ENCODE measurements at regions not wholly inside any gene's neighbourhood (a gene's known extent, or its start where the extent isn't known, plus 50 kb on each side); places are given as distances from the start of the nearest gene placed in this dataset.

GRCh38 chr3:24832891-24833290 is 338.2 kb upstream of the THRB start:
- Histone ChIP-seq H3K27ac (ENCODE audit: low read length) (no peak overlapping the region), H3K4me3 (ENCODE audit: low read length) (no peak overlapping the region), H3K9me2 (ENCODE audit: insufficient read depth, low read length) (no peaks in the 10 kb centered on the region), H3K4me2 (ENCODE audit: low read length) (no peak overlapping the region), H3K27me3 (ENCODE audit: insufficient read depth, low read depth, low read length) (peaks cover 22% of the 10 kb centered on the region), H3F3A (ENCODE audit: insufficient read depth, low read length, poor library complexity, severe bottlenecking) (no peaks in the 10 kb centered on the region), H3K36me3 (ENCODE audit: insufficient read depth, low read length) (no peaks in the 10 kb centered on the region), H3K9me3 (ENCODE audit: low read length) (no peaks in the 10 kb centered on the region), H3K79me2 (replicated peaks; ENCODE audit: insufficient read depth, low read length) (no peaks in the 10 kb centered on the region), H2AFZ (ENCODE audit: low read depth, low read length) (no peak overlapping the region), H3K9ac (ENCODE audit: low read length) (no peak overlapping the region), H4K20me1 (ENCODE audit: insufficient read depth) (no peaks in the 10 kb centered on the region)
- TF ChIP-seq REST (IDR thresholded peaks at IDR 0.05; ENCODE audit: borderline replicate concordance) (no peak), TAF1 (IDR thresholded peaks at IDR 0.05; ENCODE audit: low read depth) (no peak), EZH2 (IDR thresholded peaks at IDR 0.05; ENCODE audit: borderline replicate concordance, insufficient read depth, low read length, poor library complexity, severe bottlenecking) (no peak), MXI1 (conservative IDR thresholded peaks at IDR 0.05; ENCODE audit: poor library complexity, severe bottlenecking) (no peak), EP300 (conservative IDR thresholded peaks at IDR 0.05; ENCODE audit: poor library complexity, severe bottlenecking) (no peak), CTCF (IDR thresholded peaks at IDR 0.05; ENCODE audit: poor library complexity, severe bottlenecking) (no peak), RAD21 (conservative IDR thresholded peaks at IDR 0.05) (no peak), POLR2AphosphoS5 (IDR thresholded peaks at IDR 0.05) (no peak), SMC3 (conservative IDR thresholded peaks at IDR 0.05; ENCODE audit: poor library complexity) (no peak)

GRCh38 chr3:24834442-24834841 is 339.8 kb upstream of the THRB start:
- no peak overlapping the region for H3K9ac ChIP-seq (ENCODE audit: low read length)
- H4K20me1 ChIP-seq (ENCODE audit: insufficient read depth): no peaks in the 10 kb centered on the region
- no peak overlapping the region for H3K4me3 ChIP-seq (ENCODE audit: low read length)

More at GRCh38 chr3:24834442-24834841, 339.8 kb upstream of the THRB start:
- Histone ChIP-seq H3K27ac (ENCODE audit: low read length) (no peak overlapping the region), H3K9me3 (ENCODE audit: low read length) (no peaks in the 10 kb centered on the region), H3K79me2 (replicated peaks; ENCODE audit: insufficient read depth, low read length) (no peaks in the 10 kb centered on the region), H3K4me2 (ENCODE audit: low read length) (no peak overlapping the region), H3K36me3 (ENCODE audit: insufficient read depth, low read length) (no peaks in the 10 kb centered on the region), H2AFZ (ENCODE audit: low read depth, low read length) (no peak overlapping the region), H3K9me2 (ENCODE audit: insufficient read depth, low read length) (no peaks in the 10 kb centered on the region), H3F3A (ENCODE audit: insufficient read depth, low read length, poor library complexity, severe bottlenecking) (no peaks in the 10 kb centered on the region), H3K27me3 (ENCODE audit: insufficient read depth, low read depth, low read length) (peaks cover 21% of the 10 kb centered on the region)
- TF ChIP-seq SMC3 (conservative IDR thresholded peaks at IDR 0.05; ENCODE audit: poor library complexity) (no peak), REST (IDR thresholded peaks at IDR 0.05; ENCODE audit: borderline replicate concordance) (no peak), CTCF (IDR thresholded peaks at IDR 0.05; ENCODE audit: poor library complexity, severe bottlenecking) (no peak), EP300 (conservative IDR thresholded peaks at IDR 0.05; ENCODE audit: poor library complexity, severe bottlenecking) (no peak)
